ENCODE measurements at regions not wholly inside any gene's neighbourhood (a gene's known extent, or its start where the extent isn't known, plus 50 kb on each side); places are given as distances from the start of the nearest gene placed in this dataset.

- no peak for TF ChIP-seq CTCF (IDR thresholded peaks at IDR 0.05)
- no peak for TF ChIP-seq POLR2A (IDR thresholded peaks at IDR 0.05)
Observed at GRCh38 chr11:109040303-109040702, 375.4 kb downstream of the DDX10 start.

Measured in gastroesophageal sphincter (tissue), 3 donors.